K562 (cell line): ENCODE measurements at regions not wholly inside any gene's neighbourhood (a gene's known extent, or its start where the extent isn't known, plus 50 kb on each side); places are given as distances from the start of the nearest gene placed in this dataset.

Source experiments
- PHB2 ChIP-seq: fragments of 450-650 bp; IDR thresholded peaks from 2 replicates; pipeline ENCODE4 v1.6.1; 2017; ENCODE audit warnings: low read depth
- SMARCA4 ChIP-seq: fragments of 450-650 bp; IDR thresholded peaks from 2 replicates; pipeline ENCODE4 v1.6.1; 2016
- TAF1 ChIP-seq: IDR thresholded peaks from 2 replicates; pipeline ENCODE4 v1.6.1; 2011; ENCODE audit warnings: mild to moderate bottlenecking, low read length, moderate library complexity; ENCODE audit not compliant: insufficient read depth, control insufficient read depth, severe bottlenecking; ENCODE audit errors: extremely low read depth

DNA sequence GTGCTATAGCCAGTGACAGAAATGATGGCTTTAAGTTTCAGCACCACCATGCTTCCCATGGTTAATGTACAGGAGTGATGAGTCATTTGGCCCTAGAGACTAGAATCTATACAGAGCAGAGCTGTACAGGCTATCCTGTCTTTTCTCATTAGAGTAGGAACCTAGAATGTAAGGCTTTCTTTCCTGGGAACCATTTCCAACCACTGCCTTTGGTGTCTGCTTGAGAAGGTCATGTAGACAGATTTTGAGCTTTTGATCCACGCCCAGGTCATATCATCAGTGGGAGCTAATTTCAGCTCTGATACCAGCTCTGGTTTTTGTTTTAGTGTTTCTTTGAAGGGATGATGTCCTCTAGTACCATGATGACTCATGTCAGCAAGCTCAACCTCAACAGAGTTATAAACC, 543.1 kb downstream of the NTRK3 start:
- no peak for TF ChIP-seq TAF1
- no peak for TF ChIP-seq PHB2
- TF ChIP-seq SMARCA4 = no peak
